ENCODE measurements at regions not wholly inside any gene's neighbourhood (a gene's known extent, or its start where the extent isn't known, plus 50 kb on each side); places are given as distances from the start of the nearest gene placed in this dataset.

DNA sequence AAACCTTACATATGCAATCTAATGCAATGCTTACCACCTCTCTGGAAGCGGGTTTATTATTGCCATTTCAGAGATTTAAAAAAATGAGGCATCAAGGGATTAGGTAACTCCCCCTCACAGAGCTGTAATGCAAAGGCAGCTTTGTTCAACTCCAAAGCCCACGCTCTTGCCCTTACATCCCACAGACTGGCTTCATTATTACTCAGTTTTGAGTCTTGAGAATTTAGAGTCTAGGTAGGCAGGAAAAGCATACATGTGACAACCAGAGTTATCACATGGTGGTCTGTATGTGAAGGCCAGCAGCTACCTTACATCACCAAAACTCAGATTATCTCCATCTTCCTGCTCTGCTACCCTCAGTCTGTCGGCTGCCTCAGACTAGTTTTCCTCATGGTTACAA, 326.9 kb downstream of the UACA start:
- no peaks in the 10 kb centered on the region for H3K9me3 ChIP-seq (ENCODE audit: severe bottlenecking)
- H3K4me3 ChIP-seq (ENCODE audit: severe bottlenecking) = no peak overlapping the region
- H3K36me3 ChIP-seq (ENCODE audit: low read depth) = no peaks in the 10 kb centered on the region
- DNase-seq (ENCODE audit: low spot score) = peak; percentile 15
- no peaks in the 10 kb centered on the region for H3K27me3 ChIP-seq (ENCODE audit: insufficient read depth, poor library complexity, severe bottlenecking)
- H3K4me1 ChIP-seq (ENCODE audit: insufficient read depth, poor library complexity, severe bottlenecking) = peaks cover 15% of the 10 kb centered on the region
- H3K27ac ChIP-seq (ENCODE audit: poor library complexity, severe bottlenecking) = no peak overlapping the region
- ATAC-seq (ENCODE audit: low read depth) = no peak
- no peak for TF ChIP-seq CTCF (IDR thresholded peaks at IDR 0.05; ENCODE audit: poor library complexity, severe bottlenecking)

GRCh38 chr15:70435872-70436271, 327.5 kb downstream of the UACA start:
- Histone ChIP-seq H3K4me3 (ENCODE audit: severe bottlenecking) (no peak overlapping the region), H3K4me1 (ENCODE audit: insufficient read depth, poor library complexity, severe bottlenecking) (peaks cover 15% of the 10 kb centered on the region), H3K36me3 (ENCODE audit: low read depth) (no peaks in the 10 kb centered on the region), H3K9me3 (ENCODE audit: severe bottlenecking) (no peaks in the 10 kb centered on the region), H3K27me3 (ENCODE audit: insufficient read depth, poor library complexity, severe bottlenecking) (no peaks in the 10 kb centered on the region), H3K27ac (ENCODE audit: poor library complexity, severe bottlenecking) (no peak overlapping the region)
- ATAC-seq (ENCODE audit: low read depth) = no peak
- TF ChIP-seq CTCF (IDR thresholded peaks at IDR 0.05; ENCODE audit: poor library complexity, severe bottlenecking) = no peak
- DNase-seq (ENCODE audit: low spot score) = no peak

DNA sequence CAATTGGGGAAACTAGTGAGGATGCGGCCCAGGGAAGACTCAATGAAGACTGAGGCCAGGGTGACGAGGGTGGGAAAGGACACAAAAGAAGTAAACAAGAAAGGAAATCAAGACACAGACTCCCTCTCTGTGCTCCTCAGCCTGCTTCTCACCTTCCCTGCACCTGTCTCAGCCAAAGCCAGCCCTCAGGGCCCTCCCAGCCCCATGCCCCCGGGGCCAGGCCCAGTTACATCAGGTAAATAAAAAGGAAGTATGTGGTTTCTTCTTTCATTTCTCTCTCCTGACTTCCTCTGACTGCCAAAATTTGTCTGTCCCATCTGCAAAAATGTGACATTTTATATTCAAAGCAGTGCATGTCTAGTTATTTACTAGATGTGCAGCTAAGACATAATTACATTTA, 328.0 kb downstream of the UACA start:
- Histone ChIP-seq H3K4me3 (ENCODE audit: severe bottlenecking) (no peak overlapping the region), H3K27ac (ENCODE audit: poor library complexity, severe bottlenecking) (no peak overlapping the region), H3K27me3 (ENCODE audit: insufficient read depth, poor library complexity, severe bottlenecking) (no peaks in the 10 kb centered on the region), H3K9me3 (ENCODE audit: severe bottlenecking) (no peaks in the 10 kb centered on the region), H3K36me3 (ENCODE audit: low read depth) (no peaks in the 10 kb centered on the region), H3K4me1 (ENCODE audit: insufficient read depth, poor library complexity, severe bottlenecking) (peaks cover 20% of the 10 kb centered on the region)
- TF ChIP-seq CTCF (IDR thresholded peaks at IDR 0.05; ENCODE audit: poor library complexity, severe bottlenecking) = no peak
- peak; percentile 42 for DNase-seq (ENCODE audit: low spot score)
- no peak for ATAC-seq (ENCODE audit: low read depth)

GRCh38 chr15:70433586-70434324, 329.6 kb downstream of the UACA start:
- Histone ChIP-seq H3K4me3 (ENCODE audit: severe bottlenecking) (no peak overlapping the region), H3K4me1 (ENCODE audit: insufficient read depth, poor library complexity, severe bottlenecking) (peaks cover 26% of the 10 kb centered on the region), H3K27me3 (ENCODE audit: insufficient read depth, poor library complexity, severe bottlenecking) (no peaks in the 10 kb centered on the region), H3K36me3 (ENCODE audit: low read depth) (no peaks in the 10 kb centered on the region), H3K9me3 (ENCODE audit: severe bottlenecking) (no peaks in the 10 kb centered on the region), H3K27ac (ENCODE audit: poor library complexity, severe bottlenecking) (no peak overlapping the region)
- DNase-seq (ENCODE audit: low spot score) (peak; percentile 45), ATAC-seq (ENCODE audit: low read depth) (no peak)
- no peak for TF ChIP-seq CTCF (IDR thresholded peaks at IDR 0.05; ENCODE audit: poor library complexity, severe bottlenecking)

- no peak for ATAC-seq (ENCODE audit: low read depth)
- DNase-seq (ENCODE audit: low spot score) = peak; percentile 24
- Histone ChIP-seq H3K36me3 (ENCODE audit: low read depth) (no peaks in the 10 kb centered on the region), H3K27me3 (ENCODE audit: insufficient read depth, poor library complexity, severe bottlenecking) (no peaks in the 10 kb centered on the region), H3K9me3 (ENCODE audit: severe bottlenecking) (no peaks in the 10 kb centered on the region), H3K27ac (ENCODE audit: poor library complexity, severe bottlenecking) (no peak overlapping the region), H3K4me1 (ENCODE audit: insufficient read depth, poor library complexity, severe bottlenecking) (peaks cover 21% of the 10 kb centered on the region), H3K4me3 (ENCODE audit: severe bottlenecking) (no peak overlapping the region)
- TF ChIP-seq CTCF (IDR thresholded peaks at IDR 0.05; ENCODE audit: poor library complexity, severe bottlenecking) = no peak
Observed at GRCh38 chr15:70432924-70433495, 330.3 kb downstream of the UACA start.
